ENCODE measurements at regions not wholly inside any gene's neighbourhood (a gene's known extent, or its start where the extent isn't known, plus 50 kb on each side); places are given as distances from the start of the nearest gene placed in this dataset.
"Not testable (repeated sequence)": the region's sequence is repeated elsewhere in the genome, so short reads cannot be mapped to it uniquely, and the experiment has no call there.

- DNase-seq (ENCODE audit: unreplicated experiment) = no peak
- TF ChIP-seq, protein P1, sequence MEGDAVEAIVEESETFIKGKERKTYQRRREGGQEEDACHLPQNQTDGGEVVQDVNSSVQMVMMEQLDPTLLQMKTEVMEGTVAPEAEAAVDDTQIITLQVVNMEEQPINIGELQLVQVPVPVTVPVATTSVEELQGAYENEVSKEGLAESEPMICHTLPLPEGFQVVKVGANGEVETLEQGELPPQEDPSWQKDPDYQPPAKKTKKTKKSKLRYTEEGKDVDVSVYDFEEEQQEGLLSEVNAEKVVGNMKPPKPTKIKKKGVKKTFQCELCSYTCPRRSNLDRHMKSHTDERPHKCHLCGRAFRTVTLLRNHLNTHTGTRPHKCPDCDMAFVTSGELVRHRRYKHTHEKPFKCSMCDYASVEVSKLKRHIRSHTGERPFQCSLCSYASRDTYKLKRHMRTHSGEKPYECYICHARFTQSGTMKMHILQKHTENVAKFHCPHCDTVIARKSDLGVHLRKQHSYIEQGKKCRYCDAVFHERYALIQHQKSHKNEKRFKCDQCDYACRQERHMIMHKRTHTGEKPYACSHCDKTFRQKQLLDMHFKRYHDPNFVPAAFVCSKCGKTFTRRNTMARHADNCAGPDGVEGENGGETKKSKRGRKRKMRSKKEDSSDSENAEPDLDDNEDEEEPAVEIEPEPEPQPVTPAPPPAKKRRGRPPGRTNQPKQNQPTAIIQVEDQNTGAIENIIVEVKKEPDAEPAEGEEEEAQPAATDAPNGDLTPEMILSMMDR (IDR thresholded peaks at IDR 0.05; ENCODE audit: unreplicated experiment) = no peak
- H3K4me3 Mint-ChIP-seq (ENCODE audit: unreplicated experiment) = no peak overlapping the region
- peaks cover 5% of the 10 kb centered on the region for H3K36me3 Mint-ChIP-seq (ENCODE audit: insufficient read depth, unreplicated experiment)
- BruUV-seq (replicated peaks) = no TSS peak
- POLR2A ChIA-PET = no interaction called here
- no peaks in the 10 kb centered on the region for H3K9me3 Mint-ChIP-seq (ENCODE audit: unreplicated experiment)
- no peaks in the 10 kb centered on the region for H3K27me3 Mint-ChIP-seq (ENCODE audit: insufficient read depth, unreplicated experiment)
- H3K4me1 Mint-ChIP-seq (ENCODE audit: insufficient read depth, unreplicated experiment) = peaks cover 9% of the 10 kb centered on the region
- intact Hi-C loops (cut with micrococcal nuclease) = no loop called here
- CTCF ChIA-PET = no interaction called here
- no peak overlapping the region for H3K27ac Mint-ChIP-seq (ENCODE audit: low read depth, unreplicated experiment)
Measured at GRCh38 chr7:94149789-94150545, 145.8 kb upstream of the BET1 start.

DNA sequence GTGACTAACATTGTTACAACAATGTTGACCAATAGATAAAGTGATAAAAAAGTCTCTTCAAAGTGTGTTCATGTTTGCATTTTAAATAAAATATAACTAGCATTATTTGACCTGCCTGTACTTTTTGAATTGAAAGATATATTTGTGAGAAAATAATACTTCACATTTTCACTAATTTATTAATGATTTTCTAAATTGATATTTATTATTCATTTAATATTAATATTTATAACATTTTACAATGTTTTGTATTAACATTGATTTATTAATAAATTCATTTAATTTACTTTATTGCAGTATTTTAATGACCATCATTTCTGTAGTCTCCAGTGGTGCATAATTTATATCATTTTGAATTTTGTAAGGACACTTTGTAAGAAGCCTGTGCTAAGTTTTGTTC is 150.0 kb upstream of the BET1 start:
- Mint-ChIP-seq H3K27me3 (ENCODE audit: insufficient read depth, unreplicated experiment) (no peaks in the 10 kb centered on the region), H3K27ac (ENCODE audit: low read depth, unreplicated experiment) (no peak overlapping the region), H3K9me3 (ENCODE audit: unreplicated experiment) (no peaks in the 10 kb centered on the region), H3K36me3 (ENCODE audit: insufficient read depth, unreplicated experiment) (no peaks in the 10 kb centered on the region), H3K4me1 (ENCODE audit: insufficient read depth, unreplicated experiment) (peaks cover 13% of the 10 kb centered on the region), H3K4me3 (ENCODE audit: unreplicated experiment) (no peak overlapping the region)
- TF ChIP-seq, protein P1 (IDR thresholded peaks at IDR 0.05; ENCODE audit: unreplicated experiment) = no peak
- ChIA-PET CTCF (interaction anchor here (0.6 kb wide), 1 partner anchor 1082 kb away, joined by 3 read pairs; no protein-coding TSS in a partner anchor), POLR2A (no interaction called here)
- no peak for DNase-seq (ENCODE audit: unreplicated experiment)
- intact Hi-C loops (cut with micrococcal nuclease) = no loop called here
- BruUV-seq (replicated peaks) = no TSS peak

DNA sequence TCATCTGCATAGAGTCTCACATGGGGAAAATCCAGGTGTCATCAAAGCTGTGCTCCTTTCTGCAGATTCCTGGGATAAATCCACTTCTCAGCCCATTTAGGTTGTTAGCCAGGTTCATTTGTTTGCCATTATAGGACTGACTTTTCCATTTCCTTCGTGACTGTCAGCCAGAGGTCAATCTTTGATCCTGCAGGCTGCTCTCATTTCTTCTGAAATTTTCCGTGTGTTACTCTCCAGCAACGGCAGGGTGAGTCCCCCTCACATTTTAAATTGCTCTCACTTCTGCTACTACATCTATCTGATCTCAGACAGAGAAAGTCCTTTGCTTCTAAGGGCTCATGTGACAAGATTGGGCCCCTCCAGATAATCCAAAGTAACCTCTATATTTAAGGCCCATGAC is 150.7 kb upstream of the BET1 start:
- no peak for DNase-seq (ENCODE audit: unreplicated experiment)
- Mint-ChIP-seq H3K9me3 (ENCODE audit: unreplicated experiment) (no peaks in the 10 kb centered on the region), H3K27ac (ENCODE audit: low read depth, unreplicated experiment) (no peak overlapping the region), H3K4me3 (ENCODE audit: unreplicated experiment) (no peak overlapping the region), H3K4me1 (ENCODE audit: insufficient read depth, unreplicated experiment) (peaks cover 13% of the 10 kb centered on the region), H3K27me3 (ENCODE audit: insufficient read depth, unreplicated experiment) (no peaks in the 10 kb centered on the region), H3K36me3 (ENCODE audit: insufficient read depth, unreplicated experiment) (no peaks in the 10 kb centered on the region)
- ChIA-PET POLR2A (no interaction called here), CTCF (no interaction called here)
- no TSS peak for BruUV-seq (replicated peaks)
- TF ChIP-seq, protein P1 (IDR thresholded peaks at IDR 0.05; ENCODE audit: unreplicated experiment) = no peak
- intact Hi-C loops (cut with micrococcal nuclease) = no loop called here

DNA sequence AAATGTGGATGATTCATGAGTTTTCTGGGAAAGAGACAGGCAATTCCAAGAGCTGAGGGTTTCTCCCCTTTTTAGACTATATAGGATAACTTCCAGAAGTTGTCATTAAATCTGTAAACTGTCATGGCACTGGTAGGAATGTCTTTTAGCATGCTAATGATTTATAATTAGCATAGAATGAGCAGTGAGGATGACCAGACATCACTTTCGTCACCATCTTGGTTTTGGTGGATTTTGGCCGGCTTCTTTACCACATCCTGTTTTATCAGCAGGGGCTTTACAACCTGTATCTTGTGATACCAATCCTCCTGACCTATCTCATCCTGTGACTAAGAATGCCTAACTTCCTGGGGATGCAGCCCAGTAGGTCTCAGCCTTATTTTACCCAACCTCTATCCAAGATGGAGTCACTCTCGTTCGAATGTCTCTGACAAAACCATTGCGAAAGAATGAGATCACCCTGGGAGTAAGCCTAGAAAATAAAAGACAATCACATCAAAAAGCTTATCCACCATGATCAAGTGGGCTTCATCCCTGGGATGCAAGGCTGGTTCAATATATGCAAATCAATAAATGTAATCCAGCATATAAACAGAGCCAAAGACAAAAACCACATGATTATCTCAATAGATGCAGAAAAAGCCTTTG is 153.6 kb upstream of the BET1 start:
- H3K36me3 Mint-ChIP-seq (ENCODE audit: insufficient read depth, unreplicated experiment); H3K4me3 Mint-ChIP-seq (ENCODE audit: unreplicated experiment); H3K9me3 Mint-ChIP-seq (ENCODE audit: unreplicated experiment); BruUV-seq (replicated peaks); POLR2A ChIA-PET; H3K4me1 Mint-ChIP-seq (ENCODE audit: insufficient read depth, unreplicated experiment); CTCF ChIA-PET; H3K27me3 Mint-ChIP-seq (ENCODE audit: insufficient read depth, unreplicated experiment); H3K27ac Mint-ChIP-seq (ENCODE audit: low read depth, unreplicated experiment); intact Hi-C loops (cut with micrococcal nuclease): not testable (repeated sequence)
- peak; percentile 6 for DNase-seq (ENCODE audit: unreplicated experiment)
